GM19468 (cell line): ENCODE measurements at regions not wholly inside any gene's neighbourhood (a gene's known extent, or its start where the extent isn't known, plus 50 kb on each side); places are given as distances from the start of the nearest gene placed in this dataset.

Experiments
- ATAC-seq: cut with Tn5 transposase; IDR thresholded peaks from one replicate; pipeline ENCODE4 v1.9.1; 2021; ENCODE audit warnings: mild to moderate bottlenecking, moderate library complexity, moderate number of reproducible peaks; ENCODE audit not compliant: unreplicated experiment; ENCODE audit errors: extremely low read depth

DNA sequence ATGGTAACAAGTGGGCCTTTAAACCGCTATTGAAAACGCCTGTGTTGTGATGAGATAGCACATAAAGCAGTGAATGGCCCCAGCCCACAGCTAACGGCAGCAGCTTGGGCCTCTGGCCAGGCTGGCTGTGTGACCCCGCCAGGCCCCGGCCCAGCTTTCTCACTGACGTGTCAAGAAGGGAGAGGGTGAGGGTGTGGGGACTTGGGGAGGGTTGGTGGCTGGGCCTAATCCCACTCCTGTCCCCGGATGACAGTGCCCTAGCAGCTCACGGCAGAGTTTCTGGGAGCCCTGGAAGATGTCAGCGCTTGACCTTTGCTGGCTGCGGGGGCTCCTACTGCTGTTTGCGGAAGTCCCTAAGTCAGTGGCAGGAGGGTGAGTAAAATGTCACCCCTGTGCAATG, 88.9 kb upstream of the SHH start:
- ATAC-seq, result no peak

DNA sequence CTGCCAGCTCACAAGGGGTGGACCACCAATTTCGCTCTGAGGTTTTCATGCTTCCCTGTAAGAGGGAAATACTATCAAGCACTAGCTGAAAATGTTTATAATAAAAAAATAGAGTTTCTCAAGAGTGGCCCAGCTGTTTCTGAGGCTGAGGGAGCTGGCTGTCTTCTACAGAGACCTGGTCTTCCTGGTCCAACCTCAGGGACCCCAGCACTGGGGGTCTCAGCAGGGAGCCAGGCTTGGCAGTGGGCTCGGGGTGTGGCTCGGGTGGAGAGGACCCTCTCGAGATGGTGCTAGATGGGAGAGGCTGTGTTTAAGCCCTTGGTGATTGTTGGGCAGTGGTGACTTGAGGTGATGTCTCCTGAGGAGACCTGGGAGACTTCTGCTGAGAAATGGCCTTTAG, 87.3 kb upstream of the SHH start:
- ATAC-seq, result no peak

DNA sequence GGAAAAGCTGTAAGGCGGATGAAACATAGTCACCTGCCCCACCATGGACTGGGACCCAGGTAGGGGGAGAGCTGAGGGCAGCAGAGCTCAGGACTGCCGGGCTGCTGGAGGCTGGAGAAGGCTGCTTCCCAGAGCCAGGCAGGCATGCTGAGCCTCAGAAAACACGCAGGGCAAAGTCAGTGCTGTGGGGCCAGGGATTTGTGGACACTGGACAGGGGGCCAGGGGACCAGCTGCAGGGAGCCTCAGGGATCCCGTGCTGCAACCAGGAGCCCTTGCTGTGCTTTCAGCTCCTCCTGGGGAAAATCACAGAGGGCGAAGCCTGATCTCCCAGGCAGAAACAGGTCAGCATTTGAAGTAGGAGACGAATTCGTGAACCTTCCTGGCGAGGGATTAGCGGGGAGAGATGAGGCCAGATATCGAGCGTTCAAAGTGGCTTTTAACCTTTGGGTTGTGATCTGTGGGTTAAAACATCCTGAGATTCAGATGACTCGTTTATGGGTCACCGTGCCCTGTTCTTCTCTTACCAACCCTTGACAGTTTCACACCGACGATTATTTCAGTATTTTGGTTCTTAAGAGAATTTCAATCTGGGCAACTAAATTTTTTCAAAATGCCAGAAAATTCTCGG, 85.6 kb upstream of the SHH start:
- ATAC-seq, result no peak

DNA sequence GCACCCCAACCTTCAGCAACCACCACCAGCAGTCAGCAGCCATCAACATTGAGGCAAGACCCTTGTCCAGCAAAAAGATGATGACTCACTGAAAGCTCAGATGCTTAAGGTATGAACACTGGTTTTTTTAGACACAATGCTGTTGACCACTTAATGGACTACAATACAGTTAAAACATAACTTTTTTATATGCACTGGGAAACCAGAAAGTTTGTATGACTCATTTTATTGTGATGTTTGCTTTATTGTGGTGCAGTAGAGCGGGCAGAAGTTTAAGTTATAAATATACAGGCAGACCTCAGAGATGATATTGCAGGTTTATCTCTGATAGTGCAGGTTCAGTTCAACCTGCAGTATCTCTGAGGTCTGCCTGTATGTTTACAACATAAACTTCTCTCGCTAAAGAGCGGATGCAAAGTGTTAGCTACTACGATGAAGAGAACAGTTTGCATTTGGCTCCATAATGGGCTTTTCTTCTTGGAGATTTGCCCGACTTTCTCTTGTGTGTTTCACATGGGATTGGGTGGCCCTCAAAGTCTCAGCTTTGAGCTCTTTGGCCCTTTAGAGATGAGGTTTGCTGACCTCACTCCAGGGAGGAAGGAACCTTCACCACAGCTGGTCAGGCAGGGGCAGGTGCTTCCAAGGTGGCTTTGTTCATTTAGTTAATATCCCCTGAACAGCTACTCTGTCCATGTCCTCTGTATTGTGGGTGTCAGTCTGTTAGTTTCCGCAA, 84.4 kb upstream of the SHH start:
- no peak for ATAC-seq

DNA sequence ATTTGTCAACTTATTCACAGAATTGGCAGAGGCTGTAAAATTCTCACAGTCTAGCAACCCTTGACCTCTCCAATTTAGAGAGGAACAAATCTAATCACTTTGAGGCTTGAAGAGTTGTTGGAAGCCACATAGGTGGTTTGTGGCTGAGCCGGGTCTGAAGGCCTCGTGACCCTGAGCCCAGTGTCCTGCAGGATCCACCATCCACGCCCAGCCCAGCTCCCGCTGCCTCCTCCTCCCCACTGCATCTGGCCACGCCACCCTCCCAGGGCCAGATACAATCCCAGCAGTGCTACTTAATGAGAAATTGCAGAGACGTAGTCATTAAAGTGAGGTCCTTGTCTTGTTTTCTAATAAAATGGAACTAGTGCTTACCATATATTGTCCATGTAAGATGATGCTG, 81.4 kb upstream of the SHH start:
- ATAC-seq, result no peak

DNA sequence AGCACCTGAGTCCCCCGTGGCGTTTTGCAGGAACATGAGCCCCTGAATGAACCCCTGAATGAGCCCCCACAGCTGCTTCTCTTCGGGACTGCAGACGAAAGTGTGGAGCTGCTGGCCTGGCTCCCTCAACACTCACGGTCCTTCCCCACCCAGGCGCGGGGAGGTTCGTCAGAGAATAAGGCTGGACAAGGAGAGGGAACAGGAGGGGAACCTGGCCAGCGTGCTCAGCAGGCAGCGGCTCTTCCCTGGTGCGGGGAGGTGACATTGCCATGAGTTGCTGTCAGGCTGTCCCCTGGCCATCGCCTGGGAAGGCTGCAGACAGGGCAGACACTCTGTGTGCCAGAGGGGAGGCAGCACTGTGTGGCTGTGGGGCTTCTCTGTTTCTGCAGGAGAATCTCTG, 80.9 kb upstream of the SHH start:
- ATAC-seq, result no peak

DNA sequence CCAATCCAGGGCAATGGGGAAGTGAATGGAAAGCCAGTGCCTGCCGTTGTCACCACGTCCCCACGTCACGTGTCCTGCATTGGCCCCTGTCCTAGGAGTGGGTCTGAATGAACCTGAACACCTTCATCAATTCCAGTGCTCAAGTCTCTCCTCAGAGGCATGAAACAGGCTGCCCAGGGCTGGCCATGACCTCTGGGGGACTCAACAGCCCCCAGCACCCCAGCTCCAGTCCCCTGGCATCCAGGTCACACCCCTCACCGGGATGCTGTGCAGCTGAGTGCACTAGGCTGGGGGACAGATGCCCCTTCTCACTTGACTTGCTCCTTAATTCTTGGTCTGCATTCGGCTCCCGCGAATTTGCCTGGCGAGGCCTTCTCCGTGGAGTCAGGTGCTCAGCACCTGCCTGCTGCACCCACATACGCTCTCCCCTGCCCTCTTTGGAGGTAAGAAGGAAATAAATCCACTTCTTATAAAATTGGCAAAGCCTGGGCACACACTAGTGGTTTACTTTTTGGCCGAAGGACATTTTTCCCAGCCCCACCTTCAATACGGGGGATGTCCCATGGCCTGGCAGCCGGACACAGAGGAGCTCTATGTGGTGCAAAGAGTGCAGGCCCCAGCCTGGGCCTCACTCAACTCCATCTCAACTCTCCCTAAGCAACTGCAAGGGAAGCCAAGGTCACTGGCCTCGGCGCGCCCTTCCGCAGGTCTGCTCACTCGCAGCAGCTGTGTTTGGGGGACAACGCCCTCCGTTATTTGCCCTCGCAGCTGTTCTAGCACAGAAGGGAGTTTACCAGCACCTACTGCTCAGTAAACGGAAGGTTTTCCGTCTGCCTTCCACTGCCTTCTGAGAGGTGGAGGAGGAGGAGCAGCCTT, 77.6 kb upstream of the SHH start:
- ATAC-seq, result no peak

DNA sequence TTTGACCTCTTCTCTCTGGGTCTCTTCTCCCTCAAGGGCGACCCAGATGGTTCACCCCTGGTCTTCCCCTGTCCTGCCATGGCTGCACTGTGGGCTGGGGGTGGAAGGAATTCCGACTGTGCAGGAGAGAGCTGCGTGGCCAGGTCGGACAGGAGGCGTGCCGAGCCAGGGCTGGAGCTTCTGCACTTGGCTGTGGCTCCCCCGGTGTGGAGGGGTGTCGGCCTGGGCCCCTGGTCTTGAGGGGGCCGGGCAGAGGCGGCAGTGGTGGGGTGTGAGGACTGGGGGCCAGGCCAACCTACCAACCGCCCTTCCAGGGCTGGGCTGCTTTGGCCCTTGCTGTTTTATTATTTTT, 74.9 kb upstream of the SHH start:
- ATAC-seq, result no peak

DNA sequence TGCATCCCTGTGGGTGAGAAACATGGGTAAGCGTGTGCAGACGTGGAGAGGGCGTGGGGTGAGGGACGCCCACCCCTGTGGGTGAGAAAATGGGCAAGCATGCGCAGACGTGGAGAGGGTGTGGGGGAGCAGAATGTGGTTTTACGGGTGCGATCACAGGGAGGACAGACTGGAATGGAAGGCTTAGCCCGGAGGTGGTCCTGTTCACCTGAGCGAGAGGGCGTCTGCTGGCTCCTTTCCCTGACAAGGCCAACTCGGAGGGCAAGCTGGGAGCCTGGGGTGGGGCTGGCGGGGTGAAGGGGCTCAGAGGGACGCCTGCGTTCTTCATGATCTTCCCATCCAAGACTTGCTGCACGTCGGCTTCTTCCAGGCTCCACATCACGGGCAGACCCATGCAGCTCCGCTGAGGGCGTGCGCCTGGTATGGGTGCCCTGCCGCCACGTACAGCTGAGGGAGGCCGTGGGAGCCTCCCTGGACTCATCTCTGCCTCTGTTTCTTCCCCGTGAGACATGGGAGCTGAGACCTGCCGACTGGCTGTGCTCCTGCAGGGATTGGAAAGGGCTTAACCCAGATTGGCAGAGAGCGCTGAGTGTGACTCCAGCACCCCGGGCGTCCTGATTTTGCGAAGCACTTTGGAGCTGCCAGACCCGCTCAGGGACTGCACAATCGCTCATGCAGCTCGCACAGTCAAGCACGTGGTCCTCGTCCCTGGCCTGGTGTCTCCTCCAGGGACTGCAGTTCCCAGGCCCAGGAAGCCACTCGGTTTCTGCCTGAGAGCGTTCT, 74.3 kb upstream of the SHH start:
- no peak for ATAC-seq

DNA sequence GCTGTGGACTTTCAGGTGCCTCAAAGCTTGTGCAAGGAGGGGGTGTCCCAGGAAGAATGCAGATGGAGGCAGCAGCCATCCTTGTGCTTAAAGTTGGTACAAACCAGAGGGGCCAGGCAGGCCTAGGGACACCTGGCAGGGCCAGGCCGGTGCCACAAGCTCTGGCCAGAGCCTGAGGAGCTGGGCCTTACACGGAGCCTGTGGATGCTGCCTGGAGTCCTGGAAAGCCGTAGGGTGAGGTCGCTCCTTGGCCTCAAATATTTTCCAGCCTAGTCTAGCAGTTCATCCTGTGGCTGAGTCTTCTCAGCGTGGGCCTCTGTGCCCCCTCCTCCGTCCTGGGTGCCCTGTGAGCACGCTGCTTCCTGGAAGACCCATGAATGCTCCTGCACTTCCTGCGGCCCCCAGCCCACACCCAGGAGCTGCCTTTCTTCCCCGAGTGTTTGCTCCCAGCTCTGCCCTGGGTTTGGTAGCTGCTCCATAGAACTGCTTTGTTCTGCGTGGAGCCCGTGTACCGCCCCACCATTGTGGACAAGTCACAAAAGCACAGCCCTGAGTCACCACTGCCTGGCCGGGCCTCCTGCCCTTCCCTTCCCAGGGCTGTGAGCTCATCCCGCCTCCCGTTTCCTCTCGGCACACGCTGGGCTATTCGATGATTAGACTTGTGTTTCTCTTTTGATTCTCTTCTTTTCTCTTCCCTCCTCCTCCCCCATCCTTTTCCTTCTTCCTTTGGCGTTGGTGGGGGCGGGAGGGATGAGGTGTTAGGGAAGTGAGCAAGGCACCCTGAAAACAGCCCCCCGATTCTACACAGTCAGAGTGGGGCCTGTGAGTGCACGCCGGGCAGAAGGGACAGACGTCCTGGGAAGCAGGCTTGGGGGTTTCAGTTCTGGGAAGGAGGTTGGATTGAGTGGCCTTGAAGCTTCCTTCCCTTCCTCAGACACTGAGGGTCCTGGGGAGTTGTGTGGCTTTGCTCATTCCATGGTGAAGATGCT, 73.2 kb upstream of the SHH start:
- no peak for ATAC-seq

DNA sequence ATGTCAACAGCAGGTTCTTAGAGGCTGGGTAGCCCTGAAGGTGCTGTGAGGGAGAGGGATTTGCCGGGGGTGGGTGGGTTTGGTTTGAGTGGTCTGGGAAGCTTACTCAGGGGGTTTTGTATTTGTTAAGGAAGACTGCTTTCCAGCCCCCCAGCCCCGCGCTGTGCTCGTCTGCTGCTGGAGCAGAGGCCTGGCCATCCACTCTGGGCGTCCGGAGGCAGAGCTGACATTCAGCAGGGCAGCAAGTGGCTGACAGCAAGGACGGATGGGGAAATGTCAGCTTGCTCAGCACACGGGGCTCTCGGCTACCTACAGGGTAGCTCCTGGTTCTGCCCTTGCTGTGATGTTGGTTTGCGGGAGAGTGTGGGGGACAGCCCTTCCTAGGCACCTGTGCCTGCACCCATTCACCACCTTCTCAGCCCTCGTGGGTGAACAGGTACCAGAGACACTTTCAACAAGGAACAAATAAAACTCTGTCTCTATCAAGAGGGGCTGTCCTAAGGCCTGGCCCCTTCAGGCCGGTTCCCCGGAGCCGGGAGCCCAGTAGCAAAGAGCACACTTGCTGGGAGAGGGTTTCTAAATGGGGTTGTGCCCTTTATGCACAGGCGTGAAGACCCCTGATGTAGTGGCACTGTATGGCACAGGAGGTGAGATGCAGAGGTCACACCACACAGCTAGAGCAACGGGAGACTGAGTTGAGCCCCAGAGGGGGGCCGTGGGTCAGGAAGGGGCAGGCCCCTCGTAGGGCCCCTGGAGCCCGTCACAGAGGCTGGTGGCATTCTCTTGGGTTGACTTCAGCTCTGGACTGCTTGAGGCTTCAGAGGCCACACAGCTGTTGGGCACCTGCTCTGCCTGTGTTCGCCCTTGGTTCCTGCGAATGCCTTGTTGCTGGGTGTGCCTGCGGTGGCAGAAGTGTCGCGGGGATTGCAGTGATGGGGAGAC, 72.2 kb upstream of the SHH start:
- ATAC-seq, result no peak

DNA sequence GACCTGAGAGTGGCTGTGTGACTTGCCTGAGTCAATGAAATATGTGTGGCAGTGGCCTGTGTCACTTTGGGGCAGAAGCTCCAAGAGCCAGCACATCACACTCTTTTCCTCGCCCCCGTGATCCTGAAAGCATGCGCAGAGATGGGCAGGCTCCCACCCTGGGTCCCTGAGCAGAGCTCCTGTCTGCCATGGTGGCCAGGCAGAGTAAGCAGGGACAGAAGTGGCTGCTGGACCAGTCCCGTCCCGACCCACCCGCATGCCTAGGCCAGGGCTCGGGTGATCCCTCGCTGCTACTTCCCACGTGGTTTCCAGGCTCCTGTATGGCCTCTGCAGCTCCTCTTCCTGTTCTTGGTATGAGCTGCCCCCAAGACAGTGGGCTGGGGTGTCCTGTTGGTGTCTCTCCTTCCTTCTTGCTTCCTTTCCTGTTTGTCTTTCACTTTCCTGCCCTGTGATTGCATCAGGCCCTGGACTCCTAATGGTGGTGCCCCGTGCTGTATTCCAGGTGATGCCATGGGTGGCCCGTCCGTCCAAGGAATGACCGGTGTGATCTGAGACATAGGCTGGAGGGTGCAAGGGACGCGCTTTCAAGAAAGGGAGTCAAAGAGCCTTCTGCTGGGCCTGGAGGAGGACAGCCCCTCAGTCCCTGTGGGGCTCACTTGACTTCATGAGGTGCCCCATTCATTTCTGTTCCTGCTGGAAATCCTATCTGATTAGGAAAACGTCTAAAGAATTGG, 71.4 kb upstream of the SHH start:
- ATAC-seq, result no peak

DNA sequence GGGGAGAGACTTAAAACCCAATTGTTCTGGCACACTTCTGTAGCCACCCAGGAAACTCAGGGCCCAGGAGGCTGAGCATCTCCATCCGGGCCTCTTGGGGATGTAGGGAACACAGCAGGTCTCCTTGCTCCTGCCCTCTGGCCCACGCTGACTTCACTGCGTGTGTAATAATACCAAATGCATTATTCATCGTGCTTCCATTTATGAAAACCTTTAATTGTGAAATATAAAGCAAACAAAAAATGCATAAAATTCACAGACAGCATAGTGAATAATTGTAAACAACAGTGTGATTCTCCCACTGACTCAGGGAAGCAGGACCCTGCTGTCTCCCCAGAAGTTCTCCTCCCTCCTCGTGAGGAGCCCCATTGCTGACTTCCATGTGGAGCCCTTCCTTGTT, 70.3 kb upstream of the SHH start:
- ATAC-seq, result no peak

DNA sequence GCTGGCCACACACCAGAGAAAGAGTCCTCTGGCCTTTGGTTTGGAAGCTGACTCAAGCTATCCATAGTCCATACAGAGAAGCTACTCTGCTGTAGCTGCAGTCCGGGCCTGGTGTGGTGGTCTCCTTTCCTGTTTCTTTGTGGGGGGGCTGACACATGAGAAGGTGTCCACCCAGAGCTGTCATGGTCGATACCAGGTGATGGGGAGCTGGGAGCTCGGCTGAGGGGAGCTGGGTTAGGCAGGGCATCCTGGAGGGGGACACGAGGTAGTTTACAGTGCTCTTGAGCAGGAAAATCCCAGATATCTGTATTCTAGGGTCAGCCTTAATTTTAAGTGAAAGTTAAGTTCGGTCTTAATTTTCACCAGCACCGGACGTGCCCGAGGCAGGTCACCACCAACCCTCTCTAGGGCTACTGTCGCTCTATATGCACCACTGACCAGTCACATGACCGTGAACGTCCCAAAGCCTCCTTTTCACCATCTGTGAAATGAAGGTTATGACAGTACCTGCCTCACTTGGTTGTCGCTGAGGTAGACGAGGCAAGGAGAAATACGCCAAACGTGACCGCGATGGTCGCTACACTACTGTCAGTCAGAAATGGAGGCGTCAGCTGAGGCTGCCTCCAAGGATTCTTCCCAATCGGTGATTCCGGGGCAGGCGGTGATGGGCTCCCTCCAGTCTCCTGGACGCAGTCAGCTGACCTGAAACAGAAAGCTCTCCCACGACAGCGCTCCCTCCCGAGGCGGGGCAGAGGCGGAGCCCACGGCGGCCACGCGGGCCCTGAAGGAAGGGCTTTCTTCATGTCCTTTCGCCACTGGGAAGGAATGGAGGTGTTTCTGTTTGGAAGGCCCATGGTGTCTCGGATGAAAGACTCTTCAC, 69.4 kb upstream of the SHH start:
- ATAC-seq, result no peak

DNA sequence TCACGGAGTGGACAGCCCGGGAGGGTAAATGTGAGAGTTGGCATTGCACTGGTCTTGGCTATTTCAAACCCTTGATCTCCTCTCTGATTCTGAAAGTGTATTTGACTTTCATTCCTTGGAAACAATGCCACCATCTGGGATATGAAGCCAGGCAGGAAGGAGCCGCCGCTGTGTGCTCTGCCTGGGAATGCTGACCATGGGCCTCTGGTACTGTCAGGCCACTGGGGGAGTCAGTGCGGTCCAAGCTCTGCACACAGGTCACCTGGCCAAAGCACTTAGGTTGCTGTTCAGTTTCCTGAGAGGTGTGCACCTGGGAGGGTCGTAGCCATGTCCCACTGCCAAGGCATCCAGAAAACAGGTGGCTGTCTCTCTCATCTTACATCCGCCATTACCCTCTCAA, 68.5 kb upstream of the SHH start:
- no peak for ATAC-seq

DNA sequence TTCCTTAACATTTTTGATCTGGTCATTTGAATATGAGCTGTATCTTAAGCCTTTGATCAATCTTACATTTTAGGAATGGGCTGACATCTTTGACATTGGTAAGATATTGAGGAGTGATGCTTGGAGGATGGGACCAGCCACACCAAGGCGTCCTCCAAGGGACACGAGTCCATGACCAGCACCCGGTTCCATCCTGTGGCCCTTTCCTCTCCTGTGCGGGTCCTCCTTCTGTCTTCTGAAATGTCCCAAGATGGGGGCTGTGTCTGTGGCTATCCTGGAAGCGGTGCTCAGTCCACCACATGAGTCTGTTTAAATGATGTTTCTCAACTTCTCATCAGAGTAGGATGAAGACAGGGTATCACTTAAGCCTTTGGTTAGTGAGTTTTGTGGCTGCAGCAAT, 67.3 kb upstream of the SHH start:
- ATAC-seq, result no peak

DNA sequence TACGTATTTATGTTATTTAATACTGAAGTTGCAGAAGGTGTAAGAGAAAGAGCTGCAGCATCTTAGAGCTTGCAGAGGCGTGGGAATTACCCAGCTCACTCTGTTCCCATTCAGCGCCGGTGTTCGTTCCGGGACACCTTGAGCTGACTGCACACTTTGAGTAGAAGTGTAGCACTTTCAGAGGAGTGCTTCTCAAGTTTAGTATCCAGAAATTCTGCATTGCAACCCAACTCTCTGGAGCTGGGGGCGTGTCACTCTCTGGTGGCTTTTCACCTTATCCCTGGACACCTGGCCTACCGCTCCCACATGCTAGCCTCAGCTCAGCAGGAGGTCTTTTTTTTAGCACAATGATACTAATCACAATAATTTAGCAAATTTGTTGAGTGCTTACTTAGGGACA, 66.4 kb upstream of the SHH start:
- no peak for ATAC-seq
